H1 (cell line): ENCODE measurements at regions not wholly inside any gene's neighbourhood (a gene's known extent, or its start where the extent isn't known, plus 50 kb on each side); places are given as distances from the start of the nearest gene placed in this dataset.

ENCODE experiments used
- CTCF ChIA-PET: fragments of 300-600 bp; sonication (Branson Sonifier 250); formaldehyde crosslinking; loops from one replicate; lab custom pipeline; 2021; ENCODE audit not compliant: partially characterized antibody; lab: Charles Lee
- POLR2A ChIA-PET: fragments of 300-600 bp; sonication (Branson Sonifier 250); formaldehyde crosslinking; loops from one replicate; lab custom pipeline; 2021; ENCODE audit warnings: inconsistent platforms; ENCODE audit not compliant: partially characterized antibody; lab: Charles Lee
- DNase-seq, 2 experiments: peaks; one replicate each; pipeline versions ENCODE4 v3.0.0 to v3.0.0-alpha.2; 2010 to 2022; ENCODE audit warnings: low spot score in 2 of 2, low read depth in 1 of 2, mixed read lengths in 1 of 2
- FAIRE-seq: peaks from 2 replicates; lab custom pipeline; 2011; peaks lifted over from hg19 to GRCh38; lab: Jason Lieb, UNC
- H2AFZ ChIP-seq: 2 replicates; pipeline ENCODE4 v1.8.1; 2012; ENCODE audit warnings: low read length, inconsistent platforms
- H2AK5ac ChIP-seq: 2 replicates; pipeline ENCODE4 v1.6.1; 2013; ENCODE audit warnings: low read depth, low read length
- H2BK120ac ChIP-seq: replicated peaks from 2 replicates; pipeline ENCODE3; 2013; ENCODE audit warnings: low read depth, low read length, inconsistent platforms
- H2BK12ac ChIP-seq: 2 replicates; pipeline ENCODE4 v1.6.1; 2013; ENCODE audit warnings: low read depth, low read length
- H2BK15ac ChIP-seq: 2 replicates; pipeline ENCODE4 v1.6.1; 2013; ENCODE audit warnings: low read length
- H2BK20ac ChIP-seq: 2 replicates; pipeline ENCODE4 v1.6.1; 2013; ENCODE audit warnings: low read length
- H2BK5ac ChIP-seq: 2 replicates; pipeline ENCODE4 v1.6.1; 2013; ENCODE audit warnings: low read depth, low read length
- H3K14ac ChIP-seq: 2 replicates; pipeline ENCODE4 v1.6.1; 2013; ENCODE audit warnings: inconsistent platforms; ENCODE audit not compliant: insufficient read length
- H3K18ac ChIP-seq: 2 replicates; pipeline ENCODE4 v1.6.1; 2013; ENCODE audit warnings: low read length; ENCODE audit errors: extremely low read depth
- H3K23ac ChIP-seq: 2 replicates; pipeline ENCODE4 v1.6.1; 2013; ENCODE audit warnings: inconsistent platforms; ENCODE audit not compliant: insufficient read length
- H3K23me2 ChIP-seq: 2 replicates; pipeline ENCODE4 v1.6.1; 2013; ENCODE audit warnings: low read depth, low read length
- H3K27ac ChIP-seq: 2 replicates; pipeline ENCODE4 v1.6.1; 2011; ENCODE audit warnings: low read depth, low read length, inconsistent platforms
- H3K27me3 ChIP-seq, 4 experiments: replicated peaks in 1 of 4; 1 replicate in 1 of 4; 2 replicates in 3 of 4; pipeline versions ENCODE4 v1.6.1 to v1.8.1; 2011 to 2013; ENCODE audit warnings: low read length in 3 of 4, mild to moderate bottlenecking in 3 of 4, inconsistent platforms in 2 of 4, mixed read lengths in 2 of 4, moderate library complexity in 1 of 4; ENCODE audit not compliant: control insufficient read depth in 3 of 4, insufficient read depth in 3 of 4; ENCODE audit errors: extremely low read depth in 1 of 4
- H3K36me3 ChIP-seq, 4 experiments: 2 replicates each; pipeline versions ENCODE4 v1.6.1 to v1.8.1; 2011 to 2013; ENCODE audit warnings: mild to moderate bottlenecking in 4 of 4, low read length in 3 of 4, moderate library complexity in 2 of 4, control low read depth in 1 of 4, inconsistent platforms in 1 of 4; ENCODE audit not compliant: insufficient read depth in 4 of 4, control insufficient read depth in 2 of 4
- H3K4ac ChIP-seq: replicated peaks from 2 replicates; pipeline ENCODE3; 2013; ENCODE audit warnings: low read length, low read depth, mixed read lengths, inconsistent platforms; ENCODE audit not compliant: insufficient read length
- H3K4me1 ChIP-seq, 4 experiments: replicated peaks in 1 of 4; 1 replicate in 1 of 4; 2 replicates in 3 of 4; pipeline versions ENCODE4 v1.6.1 to v1.8.1; 2011 to 2013; ENCODE audit warnings: low read length in 3 of 4, inconsistent platforms in 2 of 4, mixed read lengths in 1 of 4; ENCODE audit not compliant: insufficient read depth in 4 of 4, control insufficient read depth in 3 of 4
- H3K4me2 ChIP-seq, 2 experiments: 2 replicates each; pipeline versions ENCODE4 v1.6.1 to v1.8.1; 2011 to 2013; ENCODE audit warnings: low read depth in 2 of 2, low read length in 2 of 2, control low read depth in 1 of 2, inconsistent platforms in 1 of 2, mild to moderate bottlenecking in 1 of 2; ENCODE audit not compliant: insufficient read depth in 1 of 2
- H3K4me3 ChIP-seq, 4 experiments: fragments of 200-600, 300-600 bp in 1 of 4; sonication (generic), shearing (Covaris generic), sonication (Bioruptor Twin) in 1 of 4; 2 replicates each; pipeline versions ENCODE4 v1.5.1 to v1.8.1; 2011 to 2016; ENCODE audit warnings: low read length in 4 of 4, low read depth in 3 of 4, control low read depth in 2 of 4, inconsistent platforms in 2 of 4, mild to moderate bottlenecking in 2 of 4, mixed read lengths in 1 of 4, moderate library complexity in 1 of 4; ENCODE audit not compliant: insufficient read depth in 2 of 4; ENCODE audit errors: extremely low read depth in 1 of 4
- H3K56ac ChIP-seq: replicated peaks from 2 replicates; pipeline ENCODE3; 2013; ENCODE audit warnings: low read depth, mild to moderate bottlenecking, mixed read lengths, low read length, inconsistent platforms; ENCODE audit not compliant: insufficient read length
- H3K79me1 ChIP-seq: 2 replicates; pipeline ENCODE4 v1.6.1; 2013; ENCODE audit warnings: low read depth, low read length, control low read depth
- H3K79me2 ChIP-seq, 2 experiments: 2 replicates each; pipeline versions ENCODE4 v1.6.1 to v1.8.1; 2012 to 2013; ENCODE audit warnings: low read length in 2 of 2, mild to moderate bottlenecking in 2 of 2, inconsistent platforms in 1 of 2; ENCODE audit not compliant: insufficient read depth in 2 of 2, control insufficient read depth in 1 of 2
- H3K9ac ChIP-seq, 4 experiments: replicated peaks in 1 of 4; 1 replicate in 1 of 4; 2 replicates in 3 of 4; pipeline versions ENCODE4 v1.6.1 to v1.8.1; 2011 to 2013; ENCODE audit warnings: low read depth in 3 of 4, low read length in 3 of 4, control low read depth in 2 of 4, mild to moderate bottlenecking in 2 of 4, moderate library complexity in 2 of 4, inconsistent platforms in 1 of 4; ENCODE audit errors: extremely low read depth in 1 of 4
- H3K9me3 ChIP-seq, 2 experiments: 2 replicates each; pipeline versions ENCODE4 v1.6.1 to v1.8.1; 2012 to 2013; ENCODE audit warnings: mild to moderate bottlenecking in 2 of 2, moderate library complexity in 2 of 2, control low read depth in 1 of 2, inconsistent platforms in 1 of 2, low read depth in 1 of 2, low read length in 1 of 2, mixed read lengths in 1 of 2; ENCODE audit not compliant: insufficient read depth in 2 of 2
- H4K20me1 ChIP-seq, 2 experiments: replicated peaks in 1 of 2; 2 replicates each; pipeline versions ENCODE3 to v1.8.1; 2011 to 2013; ENCODE audit warnings: inconsistent platforms in 2 of 2, low read length in 2 of 2, mild to moderate bottlenecking in 1 of 2; ENCODE audit not compliant: insufficient read depth in 2 of 2, control insufficient read depth in 1 of 2
- H4K5ac ChIP-seq: 2 replicates; pipeline ENCODE4 v1.6.1; 2013; ENCODE audit warnings: low read length, low read depth, mixed read lengths, inconsistent platforms; ENCODE audit not compliant: insufficient read length
- H4K8ac ChIP-seq: 2 replicates; pipeline ENCODE4 v1.8.0; 2013; ENCODE audit warnings: mild to moderate bottlenecking, moderate library complexity, low read length, inconsistent platforms; ENCODE audit not compliant: insufficient read depth; ENCODE audit errors: extremely low read depth
- H4K91ac ChIP-seq: replicated peaks from 2 replicates; pipeline ENCODE3; 2013; ENCODE audit warnings: low read length, mixed read lengths, inconsistent platforms; ENCODE audit not compliant: insufficient read length
- BRCA1 ChIP-seq: IDR thresholded peaks from 2 replicates; pipeline ENCODE4 v1.6.1; 2012; ENCODE audit warnings: low read depth, low read length, improper control_type of control experiment
- CHD2 ChIP-seq: IDR thresholded peaks from 2 replicates; pipeline ENCODE4 v1.6.1; 2012; ENCODE audit warnings: low read length, improper control_type of control experiment
- CREB1 ChIP-seq: IDR thresholded peaks from 2 replicates; pipeline ENCODE4 v1.6.1; 2012; ENCODE audit warnings: inconsistent platforms
- CTBP2 ChIP-seq: IDR thresholded peaks from 2 replicates; pipeline ENCODE4 v1.7.0; 2011; ENCODE audit warnings: borderline replicate concordance, mild to moderate bottlenecking, moderate library complexity, mixed read lengths, low read length; ENCODE audit not compliant: insufficient read depth, insufficient read length
- HDAC6 ChIP-seq: IDR thresholded peaks from one replicate; pipeline ENCODE4 v1.7.1; 2012; ENCODE audit warnings: low read depth, mild to moderate bottlenecking, inconsistent platforms, low read length, moderate library complexity
- NANOG ChIP-seq: IDR thresholded peaks from 2 replicates; pipeline ENCODE4 v1.6.1; 2011; ENCODE audit warnings: low read length, low read depth, mild to moderate bottlenecking, inconsistent platforms; ENCODE audit not compliant: insufficient read depth, poor library complexity, severe bottlenecking
- POU5F1 ChIP-seq: IDR thresholded peaks from 2 replicates; pipeline ENCODE4 v1.6.1; 2011; ENCODE audit warnings: low read depth, mild to moderate bottlenecking, low read length, moderate library complexity
- RNF2 ChIP-seq: fragments of 200-900, 300-1000 bp; sonication (generic); IDR thresholded peaks from 2 replicates; pipeline ENCODE4 v1.7.1; 2016; ENCODE audit warnings: borderline replicate concordance, low read depth, mild to moderate bottlenecking, antibody characterized with exemption, low read length; ENCODE audit not compliant: poor library complexity, severe bottlenecking; ENCODE audit errors: missing control alignments
- SIN3A ChIP-seq, 2 experiments: IDR thresholded peaks in 1 of 2; conservative IDR thresholded peaks in 1 of 2; 2 replicates each; pipeline ENCODE4 v1.6.1; 2011 to 2012; ENCODE audit warnings: low read length in 2 of 2, improper control_type of control experiment in 1 of 2, low read depth in 1 of 2, mild to moderate bottlenecking in 1 of 2
- SUZ12 ChIP-seq: fragments of 200-600 bp; sonication (generic); IDR thresholded peaks from 2 replicates; pipeline ENCODE4 v1.6.1; 2012; ENCODE audit warnings: mild to moderate bottlenecking, inconsistent platforms, low read length, moderate library complexity, mixed read lengths
- TAF7 ChIP-seq: optimal IDR thresholded peaks from 2 replicates; pipeline ENCODE3; 2011; ENCODE audit warnings: low read depth, mild to moderate bottlenecking, inconsistent platforms, low read length, moderate library complexity, borderline replicate concordance
- ZNF274 ChIP-seq: IDR thresholded peaks from 2 replicates; pipeline ENCODE4 v1.7.0; 2012; ENCODE audit warnings: low read length, borderline replicate concordance; ENCODE audit errors: extremely low read depth
- WGBS, 2 experiments: shearing (Covaris generic) in 1 of 2; methylation state at CpG; one replicate each; pipeline versions ENCODE4 v1.1.6 to v1.1.7; 2013 to 2015; ENCODE audit warnings: low lambda C conversion rate in 2 of 2, mixed read lengths in 2 of 2, inconsistent platforms in 1 of 2, low coverage in 1 of 2, missing lambda C conversion rate in 1 of 2; ENCODE audit not compliant: insufficient replicate concordance in 2 of 2, insufficient coverage in 1 of 2, insufficient read length in 1 of 2; ENCODE audit errors: extremely low coverage in 1 of 2, missing lambda C conversion rate in 1 of 2; 5-methylcytosine and 5-hydroxymethylcytosine counted together

GRCh38 chr3:140816372-140817195 is 125.1 kb upstream of the SLC25A36 start:
- no peak overlapping the region for H3K4me2 ChIP-seq
- no peak overlapping the region for H3K27ac ChIP-seq
- H2BK12ac ChIP-seq = no peak overlapping the region
- H3K4me3 ChIP-seq = no peak overlapping the region
- no peak overlapping the region for H3K14ac ChIP-seq
- H4K20me1 ChIP-seq = no peaks in the 10 kb centered on the region
- no peak overlapping the region for H4K5ac ChIP-seq
- peaks cover 4% of the 10 kb centered on the region in 2 experiments; a peak in 2 of 4 replicates for H3K9me3 ChIP-seq
- H2BK20ac ChIP-seq = no peak overlapping the region
- H3K27me3 ChIP-seq = no peaks in the 10 kb centered on the region
- H3K79me1 ChIP-seq = no peaks in the 10 kb centered on the region
- no peak overlapping the region for H4K91ac ChIP-seq
- H2BK15ac ChIP-seq = no peak overlapping the region
- WGBS, 2 experiments = 65% methylated on average over 6 of the region's 6 CpGs; no CpG with 5 or more reads in 1 of the 2 experiments
- no peaks in the 10 kb centered on the region for H3K4me1 ChIP-seq
- FAIRE-seq = no peak
- POLR2A ChIA-PET = no interaction called here
- no peak overlapping the region for H3K18ac ChIP-seq
- CTCF ChIA-PET = no interaction called here
- no peaks in the 10 kb centered on the region for H3K36me3 ChIP-seq
- no peak overlapping the region for H3K56ac ChIP-seq
- H2AFZ ChIP-seq = no peak overlapping the region
- no peak overlapping the region for H3K9ac ChIP-seq
- no peak overlapping the region for H3K23ac ChIP-seq
- H2AK5ac ChIP-seq = no peak overlapping the region
- no peaks in the 10 kb centered on the region for H3K23me2 ChIP-seq
- no peak overlapping the region for H2BK5ac ChIP-seq
- H4K8ac ChIP-seq = no peak overlapping the region
- no peak for DNase-seq
- H2BK120ac ChIP-seq = no peak overlapping the region
- H3K4ac ChIP-seq = no peak overlapping the region
- no peaks in the 10 kb centered on the region for H3K79me2 ChIP-seq
- no peak for TF ChIP-seq CREB1
- no peak for TF ChIP-seq SUZ12
- TF ChIP-seq SIN3A (conservative IDR thresholded peaks at IDR 0.05 in 1 of 2, IDR thresholded peaks at IDR 0.05 in 1 of 2; ENCODE audit: low read depth in 1 of 2, low read length in 2 of 2) = no peak
- no peak for TF ChIP-seq ZNF274
- no peak for TF ChIP-seq BRCA1
- TF ChIP-seq POU5F1 = no peak
- TF ChIP-seq NANOG = no peak
- TF ChIP-seq HDAC6 = no peak
- no peak for TF ChIP-seq RNF2
- no peak for TF ChIP-seq CTBP2
- TF ChIP-seq CHD2 = no peak
- TF ChIP-seq TAF7 = no peak
